ENCODE measurements at regions not wholly inside any gene's neighbourhood (a gene's known extent, or its start where the extent isn't known, plus 50 kb on each side); places are given as distances from the start of the nearest gene placed in this dataset.

- no peak overlapping the region for H3K27ac ChIP-seq
- no peaks in the 10 kb centered on the region for H3K27me3 ChIP-seq (replicated peaks in 1 of 7)
- DNase-seq = no peak
- no peaks in the 10 kb centered on the region for H3K9me3 ChIP-seq
- no peaks in the 10 kb centered on the region for H3K36me3 ChIP-seq
- TF ChIP-seq POLR2AphosphoS5 (IDR thresholded peaks at IDR 0.05) (no peak), CTCF (IDR thresholded peaks at IDR 0.05 in 8 of 11, conservative IDR thresholded peaks at IDR 0.05 in 3 of 11) (no peak), POLR2A (IDR thresholded peaks at IDR 0.05) (no peak)
- intact Hi-C loops (cut with DNase I; ENCODE audit: low total_unique reads) = no loop called here
- H3K4me3 ChIP-seq = no peak overlapping the region
- no peaks in the 10 kb centered on the region for H3K4me1 ChIP-seq
Measured at GRCh38 chr4:141578451-141578850, 57.9 kb upstream of the IL15 start.

DNA sequence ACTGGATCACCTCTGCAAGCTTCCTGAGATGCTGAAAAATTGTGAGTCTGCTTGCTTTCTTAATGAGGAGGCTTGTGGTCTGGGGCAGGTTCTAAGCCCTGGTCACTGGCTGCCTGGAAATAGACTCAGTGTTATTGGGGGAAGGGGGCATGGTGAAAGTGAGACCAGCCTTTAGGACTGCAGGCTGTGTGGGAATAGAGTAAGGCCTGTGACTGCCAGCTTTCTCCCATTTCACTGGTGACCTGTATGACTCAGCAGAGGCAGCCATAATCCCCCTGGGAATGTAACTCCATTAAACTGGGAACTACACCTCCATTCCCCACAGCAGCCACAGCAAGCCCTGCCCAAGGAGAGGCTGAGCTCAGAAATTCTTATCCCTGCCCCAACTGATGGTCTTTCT lies 55.9 kb upstream of the IL15 start:
- no peak for TF ChIP-seq POLR2A (IDR thresholded peaks at IDR 0.05)
- TF ChIP-seq POLR2AphosphoS5 (IDR thresholded peaks at IDR 0.05) = no peak
- TF ChIP-seq CTCF (IDR thresholded peaks at IDR 0.05 in 8 of 11, conservative IDR thresholded peaks at IDR 0.05 in 3 of 11) = no peak
- intact Hi-C loops (cut with DNase I; ENCODE audit: low total_unique reads) = no loop called here
- DNase-seq = no peak
- Histone ChIP-seq H3K4me3 (no peak overlapping the region), H3K36me3 (no peaks in the 10 kb centered on the region), H3K4me1 (no peaks in the 10 kb centered on the region), H3K27ac (no peak overlapping the region), H3K9me3 (peaks cover 3 to 18% (median 13%) of the 10 kb centered on the region in 8 donors), H3K27me3 (replicated peaks in 1 of 7) (no peaks in the 10 kb centered on the region)
